HG03135 (cell line): ENCODE measurements at regions not wholly inside any gene's neighbourhood (a gene's known extent, or its start where the extent isn't known, plus 50 kb on each side); places are given as distances from the start of the nearest gene placed in this dataset.

Experiments used
- ATAC-seq: cut with Tn5 transposase; IDR thresholded peaks from one replicate; pipeline ENCODE4 v1.9.1; 2021; ENCODE audit warnings: mild to moderate bottlenecking, moderate library complexity; ENCODE audit not compliant: unreplicated experiment

- ATAC-seq, result no peak
These were observed 252.1 kb upstream of the NT5C1B start for GRCh38 chr2:18841248-18842150.

- no peak for ATAC-seq
These were observed 247.9 kb upstream of the NT5C1B start for GRCh38 chr2:18837240-18837639.

- no peak for ATAC-seq
These were observed 247.1 kb upstream of the NT5C1B start for GRCh38 chr2:18836436-18836835.

DNA sequence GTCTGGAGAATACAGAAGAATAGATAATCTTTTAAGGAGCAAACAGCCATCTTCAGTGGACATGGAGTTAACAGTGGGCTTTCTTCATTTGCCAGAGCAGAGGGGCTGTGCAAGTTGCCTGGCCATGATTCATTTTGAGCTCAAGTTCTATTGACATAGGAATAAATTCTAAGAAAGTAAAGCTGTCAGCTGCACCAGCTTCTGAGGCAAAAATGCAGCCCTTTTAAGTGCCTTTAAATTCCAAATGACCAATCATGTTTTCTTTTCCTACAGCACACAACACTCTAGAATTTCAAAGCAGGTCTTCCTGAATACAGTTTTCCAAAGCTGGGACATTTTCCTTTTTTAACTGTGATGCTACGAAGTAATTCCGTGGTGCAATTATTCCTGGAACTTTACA, 246.4 kb upstream of the NT5C1B start:
- ATAC-seq, result no peak

- no peak for ATAC-seq
These were observed 245.0 kb upstream of the NT5C1B start for GRCh38 chr2:18834341-18834740.

DNA sequence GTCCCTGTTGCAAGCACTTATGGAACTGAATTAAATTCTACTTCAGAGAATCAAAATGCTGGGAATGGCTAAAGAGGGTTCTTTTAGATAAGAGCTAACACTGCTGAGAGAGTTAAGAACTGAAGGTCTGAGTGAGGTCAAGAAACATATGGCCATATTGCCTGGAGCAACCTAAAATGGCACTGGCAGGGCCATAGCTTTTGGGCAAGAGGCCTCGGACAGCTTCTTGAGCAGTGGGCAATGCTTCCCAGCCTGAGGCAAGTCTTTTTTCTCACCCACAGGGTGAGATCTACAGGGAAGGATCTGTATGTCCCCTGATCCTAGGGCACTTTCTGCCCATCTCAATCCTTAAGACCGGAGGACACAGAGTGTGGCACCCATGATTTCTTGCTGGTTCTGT, 244.6 kb upstream of the NT5C1B start:
- ATAC-seq, result no peak

- no peak for ATAC-seq
These were observed 242.6 kb upstream of the NT5C1B start for GRCh38 chr2:18831916-18832510.

GRCh38 chr2:18830962-18831361, 241.6 kb upstream of the NT5C1B start:
- ATAC-seq, result no peak

- no peak for ATAC-seq
These were observed 240.6 kb upstream of the NT5C1B start for GRCh38 chr2:18829976-18830375.

DNA sequence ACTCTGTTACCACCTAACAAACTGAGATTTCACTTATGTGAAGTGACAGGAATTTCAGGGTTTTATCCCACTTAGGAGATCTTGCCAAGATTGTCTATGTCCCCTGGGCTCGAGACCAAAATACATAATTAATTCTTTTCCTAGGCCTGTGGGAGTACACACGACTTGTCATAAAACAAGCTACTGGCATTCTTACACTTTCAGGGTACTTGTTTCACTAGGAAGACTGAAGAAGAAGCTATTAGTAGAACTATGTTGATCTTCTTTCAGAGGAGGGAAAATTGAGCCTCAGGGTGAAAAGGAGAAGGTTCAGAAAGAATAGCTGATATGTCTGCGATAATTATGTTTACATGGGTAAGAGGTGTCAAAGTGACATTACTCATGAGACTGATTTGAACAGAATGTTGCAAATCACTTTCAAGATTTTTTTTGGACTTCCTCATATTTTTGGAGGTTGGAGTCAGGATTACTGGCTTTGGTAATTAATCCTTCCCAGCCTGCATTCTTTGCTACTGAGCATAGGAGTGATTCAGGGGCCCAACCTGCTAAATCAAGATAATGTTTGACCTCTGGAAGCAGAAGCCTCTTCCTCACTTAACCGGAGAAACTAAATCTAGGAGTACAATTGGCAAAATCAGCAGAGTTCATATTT, 240.0 kb upstream of the NT5C1B start:
- no peak for ATAC-seq

DNA sequence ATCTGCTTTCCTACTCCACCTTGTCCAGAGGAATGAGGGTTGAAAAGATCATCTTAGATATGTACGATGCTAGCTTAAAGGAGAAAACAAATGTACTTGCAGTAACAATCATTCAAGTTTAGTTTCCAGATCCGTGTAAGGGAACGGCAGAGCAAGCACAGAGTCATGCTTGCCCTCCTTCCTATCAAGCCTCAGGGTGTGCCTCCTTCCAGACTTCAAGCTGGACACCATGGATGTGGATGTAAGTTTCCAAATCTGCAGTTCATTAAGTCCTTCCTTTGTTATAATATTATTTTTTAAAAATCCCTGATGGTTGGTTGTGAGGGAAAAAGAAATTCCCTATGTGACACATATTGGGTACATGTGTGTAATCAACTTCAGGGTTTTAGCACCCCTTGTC, 238.9 kb upstream of the NT5C1B start:
- ATAC-seq, result no peak

- ATAC-seq, result no peak
These were observed 236.5 kb upstream of the NT5C1B start for GRCh38 chr2:18825838-18826237.

DNA sequence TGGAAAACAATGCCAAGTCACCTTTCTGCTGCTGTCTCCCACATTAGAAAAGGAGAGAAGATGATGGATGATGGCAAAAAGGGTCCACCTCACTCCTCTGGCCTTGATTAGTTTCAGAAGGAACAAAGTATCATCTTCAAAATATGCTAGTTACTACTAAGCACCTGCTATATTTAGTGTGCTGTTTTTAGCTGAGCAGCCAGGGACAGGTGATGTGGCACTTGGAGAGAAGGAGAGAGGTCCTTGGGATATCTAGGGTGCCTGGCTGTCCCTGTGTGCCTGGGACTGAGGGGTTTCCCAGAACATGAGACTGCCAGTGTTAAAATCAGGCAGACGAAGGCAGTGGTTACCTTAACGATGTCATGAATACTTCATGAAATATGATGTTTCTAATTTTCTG, 235.5 kb upstream of the NT5C1B start:
- ATAC-seq, result no peak

GRCh38 chr2:18824325-18824790, 235.0 kb upstream of the NT5C1B start:
- ATAC-seq, result no peak

DNA sequence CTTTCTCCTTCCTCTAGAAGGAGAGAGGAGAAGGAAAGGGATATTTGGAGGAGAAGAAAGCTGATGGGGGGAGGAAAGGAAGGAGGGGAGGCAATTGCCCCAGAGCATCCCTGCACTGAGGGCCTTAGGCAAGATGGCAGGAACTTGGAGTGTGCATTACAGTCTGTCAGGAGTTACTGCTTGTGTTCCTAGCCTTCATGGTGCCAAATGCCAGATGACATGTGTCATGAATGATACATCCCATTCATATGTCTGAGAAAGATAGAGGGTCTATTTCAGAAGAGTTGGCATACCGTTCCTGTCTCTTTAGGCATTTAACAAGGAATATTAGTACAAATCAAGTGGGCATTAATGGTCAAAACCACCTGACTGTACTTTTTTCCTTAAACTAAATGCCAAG, 232.1 kb upstream of the NT5C1B start:
- ATAC-seq, result no peak

DNA sequence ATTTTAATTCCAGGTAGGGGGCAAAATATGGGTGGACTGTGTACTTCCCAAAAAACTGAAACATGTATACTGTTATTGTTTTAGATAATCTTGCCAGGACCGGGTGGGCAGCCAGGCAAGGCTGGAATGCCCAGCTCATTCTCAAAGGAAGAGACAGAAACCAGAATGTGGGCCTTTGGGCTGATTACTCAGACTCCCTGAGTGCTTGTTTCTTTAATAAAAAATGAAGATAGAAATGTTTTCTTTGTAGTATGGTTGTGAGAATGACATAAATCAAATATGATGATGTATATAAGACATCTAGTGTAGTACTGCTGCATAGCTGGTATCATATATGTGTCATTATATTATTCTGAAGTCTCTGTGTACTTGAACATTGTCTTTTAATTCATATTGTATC, 231.6 kb upstream of the NT5C1B start:
- no peak for ATAC-seq

GRCh38 chr2:18819566-18819965, 230.2 kb upstream of the NT5C1B start:
- ATAC-seq, result no peak

DNA sequence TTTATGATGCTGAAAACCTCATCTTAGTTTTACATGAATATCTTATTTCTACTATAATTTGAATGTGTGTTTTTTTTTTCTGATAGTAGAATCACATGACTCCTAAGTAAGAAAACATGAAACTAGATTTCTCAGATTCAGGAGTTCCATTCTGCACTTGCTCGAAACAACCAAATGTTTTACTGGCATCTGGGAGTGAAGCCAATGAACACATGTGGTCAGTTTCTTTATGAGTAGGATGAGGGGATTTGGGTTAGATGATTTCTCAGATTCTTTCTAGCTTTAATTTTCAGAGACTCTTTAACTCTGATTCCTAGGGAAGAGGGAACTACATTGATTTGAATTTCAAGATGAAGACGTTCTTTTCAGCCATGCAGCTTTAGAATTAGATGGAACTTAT, 225.0 kb upstream of the NT5C1B start:
- no peak for ATAC-seq

DNA sequence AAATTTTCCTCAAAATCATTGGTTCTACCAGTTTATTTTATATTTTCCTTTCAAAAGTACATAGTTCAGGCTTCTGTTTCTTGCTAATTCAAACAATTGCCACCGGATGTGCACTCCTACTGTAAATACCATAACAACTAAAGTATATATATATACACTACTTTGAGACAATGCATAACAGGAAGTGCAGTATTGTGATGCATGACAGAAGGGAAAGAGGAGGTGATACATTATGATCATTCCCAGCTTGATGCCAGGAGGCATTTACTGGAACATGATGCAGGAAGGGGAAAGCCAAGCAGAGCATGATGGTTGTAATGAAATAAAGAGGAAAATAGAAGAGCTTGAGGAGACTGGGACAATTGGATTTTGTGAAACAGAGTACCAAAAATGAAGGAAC, 215.2 kb upstream of the NT5C1B start:
- ATAC-seq, result no peak

DNA sequence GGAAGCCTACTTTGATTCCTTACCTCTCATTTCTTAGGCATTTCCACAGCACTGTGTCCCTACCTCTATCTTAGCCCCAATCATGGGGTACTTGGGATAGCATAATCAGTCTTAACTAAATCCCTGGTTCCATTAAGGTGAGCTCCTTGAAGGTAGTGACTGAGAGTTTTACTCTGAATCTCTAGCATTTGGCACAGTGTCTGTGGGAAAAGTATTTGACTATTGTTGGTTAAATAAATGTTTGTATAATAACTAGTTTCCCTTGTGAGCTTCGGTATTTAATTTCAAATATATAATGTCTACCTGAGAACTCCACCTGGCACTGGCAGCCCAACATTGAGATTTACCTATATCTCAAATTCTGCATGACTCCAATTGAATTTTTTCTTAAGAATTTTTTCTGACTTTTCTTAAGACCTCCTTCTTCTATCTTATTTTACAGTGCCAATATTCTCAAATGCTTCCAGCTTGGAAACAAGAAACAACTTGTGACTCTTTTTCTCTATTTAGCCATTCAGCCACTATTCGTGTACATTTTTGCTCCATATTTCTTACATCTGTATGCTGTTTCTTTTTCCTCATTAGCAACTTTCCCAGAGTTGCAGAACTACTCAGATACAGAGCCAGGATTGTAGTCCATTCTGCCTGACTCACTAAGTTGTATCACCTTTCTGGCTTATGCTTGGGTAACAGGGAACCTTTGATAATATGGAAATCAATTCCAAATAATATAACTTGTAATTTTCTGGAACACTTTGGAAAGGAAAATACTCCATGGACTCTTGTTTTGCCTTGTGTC, 214.0 kb upstream of the NT5C1B start:
- ATAC-seq, result no peak
